Peyer's patch (tissue), 4 donors: ENCODE measurements at regions not wholly inside any gene's neighbourhood (a gene's known extent, or its start where the extent isn't known, plus 50 kb on each side); places are given as distances from the start of the nearest gene placed in this dataset.

Experiments used
- DNase-seq, 3 donors: peaks; one replicate each; pipeline ENCODE4 v3.0.0-alpha.2; 2017 to 2019
- H3K27ac ChIP-seq, 4 donors: fragments of 200-600 bp; sonication (generic); one replicate each; pipeline ENCODE4 v1.5.1; 2016 to 2019
- H3K27me3 ChIP-seq, 2 donors: fragments of 200-600 bp; sonication (generic); one replicate each; pipeline ENCODE4 v1.5.1; 2019
- H3K36me3 ChIP-seq, 3 donors: fragments of 200-600 bp; sonication (generic); one replicate each; pipeline ENCODE4 v1.5.1; 2016 to 2019
- H3K4me1 ChIP-seq, 4 donors: fragments of 200-600 bp; sonication (generic); one replicate each; pipeline ENCODE4 v1.5.1; 2016 to 2019
- H3K4me3 ChIP-seq, 4 donors: fragments of 200-600 bp; sonication (generic); 1 replicate in 3 of 4; 2 replicates in 1 of 4; pipeline ENCODE4 v1.5.1; 2016 to 2019; ENCODE audit warnings: mild to moderate bottlenecking in 1 of 4
- H3K9me3 ChIP-seq, 4 donors: fragments of 200-600 bp; sonication (generic); one replicate each; pipeline ENCODE4 v1.5.1; 2016 to 2019; ENCODE audit warnings: mild to moderate bottlenecking in 1 of 4
- CTCF ChIP-seq, 6 experiments: fragments of 450-650 bp in 4 of 6; fragments of 200-600 bp in 2 of 6; sonication (generic) in 1 of 6; IDR thresholded peaks; one replicate each; pipeline ENCODE4 v1.5.1; 2017 to 2019; ENCODE audit warnings: antibody characterized with exemption in 6 of 6, mild to moderate bottlenecking in 3 of 6, moderate library complexity in 1 of 6
- POLR2A ChIP-seq, 2 donors: fragments of 450-650 bp; IDR thresholded peaks; one replicate each; pipeline ENCODE4 v1.5.1; 2017; ENCODE audit warnings: antibody characterized with exemption in 2 of 2, mild to moderate bottlenecking in 2 of 2, moderate library complexity in 2 of 2

DNA sequence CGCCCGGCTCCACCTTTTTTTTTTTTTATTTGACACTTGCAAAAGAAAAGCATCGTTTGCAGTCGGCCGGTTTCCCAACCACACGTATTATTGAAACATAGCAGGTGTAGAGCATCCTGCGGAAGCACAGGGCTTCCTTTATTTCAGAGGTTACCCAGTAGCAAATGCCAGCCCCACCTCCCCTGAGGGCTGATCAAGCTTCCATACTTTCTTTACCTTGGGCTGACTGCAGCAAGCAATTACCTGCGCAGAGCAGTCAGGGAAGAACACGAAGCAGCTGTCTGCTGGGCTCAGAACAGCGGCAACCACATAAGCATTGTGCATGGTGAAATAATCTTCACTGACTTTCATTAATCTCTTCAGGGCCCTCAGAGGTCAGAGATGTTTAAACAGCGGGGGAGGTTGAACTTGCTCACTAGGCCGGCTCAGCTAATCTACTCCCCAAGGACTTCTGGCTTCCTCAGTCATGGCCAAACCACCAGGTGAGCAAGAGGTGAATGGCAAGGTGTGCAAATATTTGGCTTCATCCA lies 784.7 kb upstream of the AUTS2 start:
- TF ChIP-seq POLR2A (IDR thresholded peaks at IDR 0.05) (no peak), CTCF (IDR thresholded peaks at IDR 0.05) (no peak)
- Histone ChIP-seq H3K27ac (no peak overlapping the region), H3K4me1 (no peaks in the 10 kb centered on the region), H3K4me3 (no peak overlapping the region), H3K27me3 (no peaks in the 10 kb centered on the region), H3K9me3 (no peaks in the 10 kb centered on the region), H3K36me3 (no peaks in the 10 kb centered on the region)
- DNase-seq, result no peak

DNA sequence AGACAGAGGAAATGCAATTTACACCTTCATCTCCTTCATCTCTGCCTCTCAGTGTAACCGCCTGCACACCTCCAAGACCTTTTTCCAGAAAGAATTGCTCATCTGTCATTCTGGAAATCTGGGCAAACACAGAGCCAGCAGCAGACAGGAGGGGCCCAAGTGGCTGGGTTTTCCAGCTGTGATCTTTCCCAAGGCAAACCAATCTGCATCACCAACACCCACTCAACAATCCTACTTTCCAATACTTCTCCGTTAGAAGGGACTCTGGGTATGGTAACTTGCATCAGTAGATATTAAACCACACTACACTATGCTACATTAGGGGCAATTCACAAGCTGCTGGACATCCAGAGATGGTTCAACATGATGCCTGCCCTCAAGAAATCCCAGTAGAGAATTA lies 781.8 kb upstream of the AUTS2 start:
- Histone ChIP-seq H3K36me3 (no peaks in the 10 kb centered on the region), H3K9me3 (no peaks in the 10 kb centered on the region), H3K27ac (no peak overlapping the region), H3K4me3 (no peak overlapping the region), H3K27me3 (no peaks in the 10 kb centered on the region), H3K4me1 (peaks cover 0 to 8% (median 0%) of the 10 kb centered on the region in 4 donors)
- TF ChIP-seq POLR2A (IDR thresholded peaks at IDR 0.05) (no peak), CTCF (IDR thresholded peaks at IDR 0.05) (no peak)
- no peak for DNase-seq

DNA sequence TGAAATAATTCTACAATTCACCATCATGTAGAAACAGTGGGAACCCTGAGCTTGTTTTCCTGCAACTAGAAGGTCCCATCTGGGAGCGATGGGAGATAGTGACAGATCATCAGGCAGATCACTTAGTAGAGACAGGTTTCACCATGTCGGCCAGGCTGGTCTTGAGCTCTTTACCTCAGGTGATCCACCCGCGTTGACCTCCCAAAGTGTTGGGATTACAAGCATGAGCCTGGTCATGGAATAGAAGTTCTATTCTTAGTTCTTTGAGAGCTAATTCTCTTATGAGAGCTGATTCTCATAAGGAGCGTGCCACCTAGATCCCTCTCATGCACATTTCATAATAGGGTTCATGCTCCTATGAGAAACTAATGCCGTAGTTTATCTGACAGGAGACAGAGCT lies 778.0 kb upstream of the AUTS2 start:
- Histone ChIP-seq H3K4me3 (no peak overlapping the region), H3K9me3 (peaks cover 0 to 7% (median 0%) of the 10 kb centered on the region in 4 donors), H3K36me3 (no peaks in the 10 kb centered on the region), H3K27ac (no peak overlapping the region), H3K27me3 (no peaks in the 10 kb centered on the region), H3K4me1 (peaks cover 0 to 8% (median 0%) of the 10 kb centered on the region in 4 donors)
- no peak for TF ChIP-seq CTCF (IDR thresholded peaks at IDR 0.05)
- DNase-seq, result no peak

DNA sequence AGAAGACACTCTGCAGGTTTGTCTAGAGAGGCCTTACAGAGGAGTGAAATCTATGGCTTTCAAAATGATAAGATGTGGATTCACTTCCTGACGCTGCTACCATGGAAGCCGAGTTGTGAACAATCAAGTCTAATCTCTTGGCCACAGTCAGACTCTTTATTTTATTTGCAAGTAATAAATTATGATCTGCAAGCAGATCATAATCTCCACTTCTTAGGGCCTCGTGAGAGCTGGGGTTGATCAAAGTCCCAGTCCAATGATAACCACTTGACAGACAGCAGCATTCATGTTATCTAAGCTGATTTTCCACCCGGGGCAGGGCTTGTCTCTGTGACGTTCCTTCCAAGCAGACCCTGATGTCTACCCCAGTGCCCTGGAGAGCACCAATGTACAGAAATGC lies 776.4 kb upstream of the AUTS2 start:
- Histone ChIP-seq H3K9me3 (peaks cover 0 to 7% (median 0%) of the 10 kb centered on the region in 4 donors), H3K27me3 (no peaks in the 10 kb centered on the region), H3K4me1 (peaks cover 0 to 8% (median 0%) of the 10 kb centered on the region in 4 donors), H3K27ac (peak overlapping the region in 2 of 4 donors; percentile 73 to 80), H3K36me3 (no peaks in the 10 kb centered on the region), H3K4me3 (peak overlapping the region in 1 of 4 donors; percentile 19)
- TF ChIP-seq CTCF (IDR thresholded peaks at IDR 0.05) (no peak), POLR2A (IDR thresholded peaks at IDR 0.05) (no peak)
- DNase-seq, result peak in 1 of 3 donors; percentile 79

- no peak for DNase-seq
- Histone ChIP-seq H3K4me3 (no peak overlapping the region), H3K27ac (no peak overlapping the region), H3K4me1 (peaks cover 0 to 8% (median 0%) of the 10 kb centered on the region in 4 donors), H3K27me3 (no peaks in the 10 kb centered on the region), H3K9me3 (peaks cover 0 to 7% (median 0%) of the 10 kb centered on the region in 4 donors), H3K36me3 (no peaks in the 10 kb centered on the region)
- TF ChIP-seq CTCF (IDR thresholded peaks at IDR 0.05) (no peak), POLR2A (IDR thresholded peaks at IDR 0.05) (no peak)
Observed at GRCh38 chr7:68823996-68824780, 774.1 kb upstream of the AUTS2 start.
